ENCODE measurements at regions not wholly inside any gene's neighbourhood (a gene's known extent, or its start where the extent isn't known, plus 50 kb on each side); places are given as distances from the start of the nearest gene placed in this dataset.

DNA sequence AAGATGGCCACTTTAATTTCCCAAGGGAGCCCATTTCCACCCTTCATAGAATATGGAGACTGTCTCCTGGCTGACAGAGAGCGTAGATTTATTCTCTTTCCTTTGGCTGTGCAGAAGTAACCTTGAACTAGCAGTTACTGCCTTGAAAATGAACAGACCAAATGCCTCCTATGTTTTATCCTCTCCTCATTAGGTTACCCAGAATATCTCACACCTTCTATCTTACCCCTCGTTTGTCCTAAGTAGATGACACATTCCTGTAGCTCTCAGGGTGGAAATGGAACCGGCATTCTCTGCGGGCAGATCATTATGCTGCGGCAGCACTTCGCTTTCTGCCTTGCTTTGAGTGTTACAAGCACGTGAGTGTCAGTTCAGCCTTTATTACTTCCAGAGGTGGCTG lies 336.5 kb downstream of the DCDC2C start:
- DNase-seq (ENCODE audit: low spot score) = no peak
- Histone ChIP-seq H3K4me2 (ENCODE audit: insufficient read depth, low read length, poor library complexity, severe bottlenecking) (no peak overlapping the region), H4K91ac (ENCODE audit: low read depth, low read length, poor library complexity) (no peak overlapping the region), H2BK120ac (ENCODE audit: low read depth, low read length) (no peak overlapping the region), H3K14ac (ENCODE audit: low read length) (no peak overlapping the region), H3K27ac (replicated peaks; ENCODE audit: low read length) (no peak overlapping the region), H3K9ac (ENCODE audit: low read depth, low read length, poor library complexity) (no peak overlapping the region), H3K23ac (ENCODE audit: low read depth, low read length, poor library complexity) (no peak overlapping the region), H2BK15ac (ENCODE audit: low read length) (no peak overlapping the region), H2AK5ac (ENCODE audit: low read depth, low read length) (no peak overlapping the region), H3K27me3 (ENCODE audit: control insufficient read depth in 3 of 3, insufficient read depth in 3 of 3, low read depth in 1 of 3, low read length in 3 of 3) (no peaks in the 10 kb centered on the region), H2BK12ac (ENCODE audit: low read length) (no peak overlapping the region), H3K4me1 (ENCODE audit: control insufficient read depth in 2 of 2, insufficient read depth in 1 of 2, low read depth in 1 of 2, low read length in 2 of 2) (no peaks in the 10 kb centered on the region), H3K4ac (ENCODE audit: low read length) (no peak overlapping the region), H3K9me3 (replicated peaks in 1 of 2; ENCODE audit: control insufficient read depth in 2 of 2, insufficient read depth in 1 of 2, low read depth in 1 of 2, low read length in 2 of 2) (peaks cover 0 to 10% of the 10 kb centered on the region in 2 donors), H4K8ac (ENCODE audit: low read depth, low read length) (no peak overlapping the region), H3K79me1 (ENCODE audit: low read depth, low read length) (no peaks in the 10 kb centered on the region), H2BK5ac (ENCODE audit: low read length) (no peak overlapping the region), H2AFZ (ENCODE audit: low read length) (no peak overlapping the region), H3K4me3 (ENCODE audit: low read length in 2 of 2) (no peak overlapping the region), H3K36me3 (replicated peaks in 1 of 2; ENCODE audit: control insufficient read depth in 2 of 2, insufficient read depth in 2 of 2, low read length in 2 of 2) (no peaks in the 10 kb centered on the region), H3K18ac (ENCODE audit: low read length) (no peak overlapping the region)
- no CpG with 5 or more reads among the region's 7 CpGs for WGBS, 2 donors (ENCODE audit: extremely low coverage in 2 of 2, insufficient read length in 2 of 2, insufficient replicate concordance in 1 of 2)

DNA sequence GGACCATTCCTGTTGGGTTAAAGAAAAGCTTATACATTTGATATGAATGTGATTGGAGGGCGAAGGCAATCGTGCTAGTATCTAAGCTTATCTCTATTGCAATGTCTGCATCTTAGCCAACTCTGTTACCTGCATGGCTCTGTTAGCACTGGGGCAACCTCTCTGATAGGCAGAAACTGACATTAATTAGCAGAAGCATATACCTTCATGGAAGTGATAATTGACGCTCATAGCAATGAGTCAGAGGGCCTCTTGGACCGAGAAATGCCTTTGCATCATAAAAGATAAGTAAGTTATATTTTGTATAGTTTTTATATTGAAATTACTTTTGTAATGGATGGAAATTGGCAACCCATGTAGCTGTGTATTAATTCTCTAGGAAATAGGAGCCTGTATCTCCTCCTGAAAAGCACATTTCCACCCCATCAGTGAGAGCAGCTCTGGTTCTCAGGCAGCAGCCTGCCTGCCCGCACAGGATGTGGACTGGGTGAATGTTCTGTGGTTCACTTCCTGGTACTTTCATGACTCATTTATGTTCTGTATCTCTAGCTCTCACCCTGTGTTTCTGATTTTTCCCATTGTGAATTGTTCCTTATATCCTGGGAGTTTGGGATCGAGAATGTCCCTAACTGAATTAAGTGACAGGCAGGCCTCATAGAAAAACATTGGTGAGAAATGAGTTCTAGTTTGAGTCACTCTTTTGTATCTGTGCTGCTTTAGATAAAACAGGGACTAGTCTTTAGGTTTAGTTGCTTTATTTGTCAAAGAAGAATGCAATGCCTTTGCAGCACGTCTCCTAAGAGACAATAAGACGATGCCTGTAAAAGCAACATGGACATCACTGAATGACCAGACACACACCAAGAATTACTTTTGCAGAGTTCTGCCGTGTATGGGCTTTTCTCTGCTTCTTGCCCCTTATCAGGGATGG lies 344.9 kb downstream of the DCDC2C start:
- Histone ChIP-seq H3K27me3 (ENCODE audit: control insufficient read depth in 3 of 3, insufficient read depth in 3 of 3, low read depth in 1 of 3, low read length in 3 of 3) (no peaks in the 10 kb centered on the region), H4K8ac (ENCODE audit: low read depth, low read length) (no peak overlapping the region), H2BK15ac (ENCODE audit: low read length) (no peak overlapping the region), H3K4me2 (ENCODE audit: insufficient read depth, low read length, poor library complexity, severe bottlenecking) (no peak overlapping the region), H2AFZ (ENCODE audit: low read length) (no peak overlapping the region), H3K4me3 (ENCODE audit: low read length in 2 of 2) (no peak overlapping the region), H2AK5ac (ENCODE audit: low read depth, low read length) (no peak overlapping the region), H3K23ac (ENCODE audit: low read depth, low read length, poor library complexity) (no peak overlapping the region), H4K91ac (ENCODE audit: low read depth, low read length, poor library complexity) (no peak overlapping the region), H3K14ac (ENCODE audit: low read length) (no peak overlapping the region), H3K27ac (replicated peaks; ENCODE audit: low read length) (no peak overlapping the region), H2BK12ac (ENCODE audit: low read length) (no peak overlapping the region), H3K4me1 (ENCODE audit: control insufficient read depth in 2 of 2, insufficient read depth in 1 of 2, low read depth in 1 of 2, low read length in 2 of 2) (no peaks in the 10 kb centered on the region), H3K36me3 (replicated peaks in 1 of 2; ENCODE audit: control insufficient read depth in 2 of 2, insufficient read depth in 2 of 2, low read length in 2 of 2) (no peaks in the 10 kb centered on the region), H3K4ac (ENCODE audit: low read length) (no peak overlapping the region), H3K9ac (ENCODE audit: low read depth, low read length, poor library complexity) (no peak overlapping the region), H3K18ac (ENCODE audit: low read length) (no peak overlapping the region), H2BK120ac (ENCODE audit: low read depth, low read length) (no peak overlapping the region), H3K9me3 (replicated peaks in 1 of 2; ENCODE audit: control insufficient read depth in 2 of 2, insufficient read depth in 1 of 2, low read depth in 1 of 2, low read length in 2 of 2) (no peaks in the 10 kb centered on the region), H2BK5ac (ENCODE audit: low read length) (no peak overlapping the region), H3K79me1 (ENCODE audit: low read depth, low read length) (no peaks in the 10 kb centered on the region)
- no peak for DNase-seq (ENCODE audit: low spot score)
- WGBS, 2 donors (ENCODE audit: extremely low coverage in 2 of 2, insufficient read length in 2 of 2, insufficient replicate concordance in 1 of 2) = no CpG with 5 or more reads among the region's 9 CpGs

DNA sequence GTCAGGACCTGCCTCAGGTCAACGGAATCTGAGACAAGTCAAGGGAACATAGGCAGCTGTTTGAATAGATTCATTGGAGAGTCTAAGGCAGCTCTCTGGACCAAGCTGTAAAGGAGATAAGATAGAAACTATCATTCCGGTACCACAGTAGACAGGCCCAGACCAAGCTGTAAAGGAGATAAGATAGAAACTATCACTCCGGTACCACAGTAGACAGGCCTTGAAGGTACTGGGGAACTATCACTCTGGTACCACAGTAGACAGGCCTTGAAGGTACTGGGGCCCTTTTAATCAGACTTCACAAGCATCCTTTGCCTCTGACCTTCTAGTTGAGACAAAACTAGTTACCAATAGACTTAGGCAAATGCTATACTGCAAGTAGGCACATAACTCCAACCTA lies 346.1 kb downstream of the DCDC2C start:
- no peak overlapping the region for H3K4me2 ChIP-seq (ENCODE audit: insufficient read depth, low read length, poor library complexity, severe bottlenecking)
- H3K4me1 ChIP-seq (ENCODE audit: control insufficient read depth in 2 of 2, insufficient read depth in 1 of 2, low read depth in 1 of 2, low read length in 2 of 2) = no peaks in the 10 kb centered on the region
- H3K27ac ChIP-seq (replicated peaks; ENCODE audit: low read length) = no peak overlapping the region
- H2BK12ac ChIP-seq (ENCODE audit: low read length) = no peak overlapping the region
- H3K18ac ChIP-seq (ENCODE audit: low read length) = no peak overlapping the region
- H3K36me3 ChIP-seq (replicated peaks in 1 of 2; ENCODE audit: control insufficient read depth in 2 of 2, insufficient read depth in 2 of 2, low read length in 2 of 2) = no peaks in the 10 kb centered on the region
- H2BK120ac ChIP-seq (ENCODE audit: low read depth, low read length) = no peak overlapping the region
- no peak overlapping the region for H2BK15ac ChIP-seq (ENCODE audit: low read length)
- H3K9me3 ChIP-seq (replicated peaks in 1 of 2; ENCODE audit: control insufficient read depth in 2 of 2, insufficient read depth in 1 of 2, low read depth in 1 of 2, low read length in 2 of 2) = no peaks in the 10 kb centered on the region
- H3K9ac ChIP-seq (ENCODE audit: low read depth, low read length, poor library complexity) = no peak overlapping the region
- H3K27me3 ChIP-seq (ENCODE audit: control insufficient read depth in 3 of 3, insufficient read depth in 3 of 3, low read depth in 1 of 3, low read length in 3 of 3) = no peaks in the 10 kb centered on the region
- H3K4me3 ChIP-seq (ENCODE audit: low read length in 2 of 2) = no peak overlapping the region
- H4K91ac ChIP-seq (ENCODE audit: low read depth, low read length, poor library complexity) = no peak overlapping the region
- no peak overlapping the region for H3K23ac ChIP-seq (ENCODE audit: low read depth, low read length, poor library complexity)
- WGBS, 2 donors (ENCODE audit: extremely low coverage in 2 of 2, insufficient read length in 2 of 2, insufficient replicate concordance in 1 of 2) = no CpG with 5 or more reads among the region's 3 CpGs
- no peak overlapping the region for H2BK5ac ChIP-seq (ENCODE audit: low read length)
- no peak overlapping the region for H2AK5ac ChIP-seq (ENCODE audit: low read depth, low read length)
- DNase-seq (ENCODE audit: low spot score) = no peak
- H3K14ac ChIP-seq (ENCODE audit: low read length) = no peak overlapping the region
- no peak overlapping the region for H3K4ac ChIP-seq (ENCODE audit: low read length)
- H3K79me1 ChIP-seq (ENCODE audit: low read depth, low read length) = no peaks in the 10 kb centered on the region
- H2AFZ ChIP-seq (ENCODE audit: low read length) = no peak overlapping the region
- no peak overlapping the region for H4K8ac ChIP-seq (ENCODE audit: low read depth, low read length)

DNA sequence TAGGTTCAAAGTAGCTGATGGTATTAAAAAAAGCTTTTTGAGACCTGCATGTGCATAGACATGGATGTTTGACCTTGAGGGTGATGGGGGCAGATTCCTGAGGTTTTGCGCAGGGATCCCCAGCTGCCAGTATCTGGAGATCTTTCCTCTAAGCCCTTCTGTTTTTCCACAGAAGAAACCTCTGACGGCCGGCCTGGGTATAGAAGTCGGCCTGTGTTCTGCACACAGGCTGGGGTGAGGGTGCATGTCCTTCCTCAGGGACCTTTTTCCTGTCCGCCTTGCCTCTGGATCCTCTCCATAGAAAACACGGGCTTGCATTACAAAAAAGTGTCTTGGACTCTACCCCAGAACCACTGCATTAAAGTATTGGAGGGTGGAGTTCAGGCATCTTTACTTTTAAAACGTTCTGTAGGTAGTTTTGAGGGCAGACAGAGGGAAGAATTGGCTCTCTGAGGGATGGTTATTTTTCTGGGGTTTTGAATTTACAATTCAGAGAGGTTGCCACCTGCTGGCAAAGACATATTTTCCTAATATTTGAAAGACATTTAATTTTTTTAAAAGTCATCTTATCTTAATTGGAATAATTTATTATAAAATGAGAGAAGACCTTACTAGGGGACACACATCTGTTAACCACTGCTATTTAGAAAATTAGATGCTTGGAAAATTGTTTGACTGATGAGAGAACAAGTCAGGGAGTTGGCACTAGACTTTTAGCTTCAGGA lies 350.6 kb downstream of the DCDC2C start:
- H3K4me2 ChIP-seq (ENCODE audit: insufficient read depth, low read length, poor library complexity, severe bottlenecking) = no peak overlapping the region
- no peak overlapping the region for H3K4me3 ChIP-seq (ENCODE audit: low read length in 2 of 2)
- H3K27ac ChIP-seq (replicated peaks; ENCODE audit: low read length) = no peak overlapping the region
- no peak overlapping the region for H2BK5ac ChIP-seq (ENCODE audit: low read length)
- H4K8ac ChIP-seq (ENCODE audit: low read depth, low read length) = no peak overlapping the region
- DNase-seq (ENCODE audit: low spot score) = no peak
- WGBS, 2 donors (ENCODE audit: extremely low coverage in 2 of 2, insufficient read length in 2 of 2, insufficient replicate concordance in 1 of 2) = no CpG with 5 or more reads among the region's 7 CpGs
- H3K79me1 ChIP-seq (ENCODE audit: low read depth, low read length) = no peaks in the 10 kb centered on the region
- no peak overlapping the region for H3K23ac ChIP-seq (ENCODE audit: low read depth, low read length, poor library complexity)
- no peak overlapping the region for H4K91ac ChIP-seq (ENCODE audit: low read depth, low read length, poor library complexity)
- H3K18ac ChIP-seq (ENCODE audit: low read length) = no peak overlapping the region
- no peak overlapping the region for H3K4ac ChIP-seq (ENCODE audit: low read length)
- H2BK15ac ChIP-seq (ENCODE audit: low read length) = no peak overlapping the region
- H3K36me3 ChIP-seq (replicated peaks in 1 of 2; ENCODE audit: control insufficient read depth in 2 of 2, insufficient read depth in 2 of 2, low read length in 2 of 2) = no peaks in the 10 kb centered on the region
- no peak overlapping the region for H3K14ac ChIP-seq (ENCODE audit: low read length)
- H2AFZ ChIP-seq (ENCODE audit: low read length) = no peak overlapping the region
- no peaks in the 10 kb centered on the region for H3K27me3 ChIP-seq (ENCODE audit: control insufficient read depth in 3 of 3, insufficient read depth in 3 of 3, low read depth in 1 of 3, low read length in 3 of 3)
- no peak overlapping the region for H2AK5ac ChIP-seq (ENCODE audit: low read depth, low read length)
- H3K9ac ChIP-seq (ENCODE audit: low read depth, low read length, poor library complexity) = no peak overlapping the region
- H3K9me3 ChIP-seq (replicated peaks in 1 of 2; ENCODE audit: control insufficient read depth in 2 of 2, insufficient read depth in 1 of 2, low read depth in 1 of 2, low read length in 2 of 2) = no peaks in the 10 kb centered on the region
- no peaks in the 10 kb centered on the region for H3K4me1 ChIP-seq (ENCODE audit: control insufficient read depth in 2 of 2, insufficient read depth in 1 of 2, low read depth in 1 of 2, low read length in 2 of 2)
- no peak overlapping the region for H2BK12ac ChIP-seq (ENCODE audit: low read length)
- no peak overlapping the region for H2BK120ac ChIP-seq (ENCODE audit: low read depth, low read length)
